ENCODE measurements at regions not wholly inside any gene's neighbourhood (a gene's known extent, or its start where the extent isn't known, plus 50 kb on each side); places are given as distances from the start of the nearest gene placed in this dataset.

- ATAC-seq: no peak
- Histone ChIP-seq H3K27me3 (no peaks in the 10 kb centered on the region), H3K36me3 (no peaks in the 10 kb centered on the region), H3K27ac (no peak overlapping the region), H3K9me3 (no peaks in the 10 kb centered on the region), H3K4me1 (no peaks in the 10 kb centered on the region), H3K4me3 (no peak overlapping the region)
- WGBS, 2 donors (ENCODE audit: low coverage in 1 of 2): 80 to 91% methylated on average over 5 of the region's 5 CpGs
- TF ChIP-seq POLR2A (IDR thresholded peaks at IDR 0.05) (no peak), CTCF (IDR thresholded peaks at IDR 0.05) (no peak), POLR2AphosphoS5 (IDR thresholded peaks at IDR 0.05) (no peak), EP300 (IDR thresholded peaks at IDR 0.05) (no peak)
Observed at GRCh38 chr11:109015283-109015682, 350.4 kb downstream of the DDX10 start.

- H3K4me3 ChIP-seq: no peak overlapping the region
- no peak for ATAC-seq
- 82 to 100% methylated on average over 1 of the region's 1 CpG for WGBS, 2 donors (ENCODE audit: low coverage in 1 of 2)
Observed at GRCh38 chr11:109016724-109017123, 351.9 kb downstream of the DDX10 start.

DNA sequence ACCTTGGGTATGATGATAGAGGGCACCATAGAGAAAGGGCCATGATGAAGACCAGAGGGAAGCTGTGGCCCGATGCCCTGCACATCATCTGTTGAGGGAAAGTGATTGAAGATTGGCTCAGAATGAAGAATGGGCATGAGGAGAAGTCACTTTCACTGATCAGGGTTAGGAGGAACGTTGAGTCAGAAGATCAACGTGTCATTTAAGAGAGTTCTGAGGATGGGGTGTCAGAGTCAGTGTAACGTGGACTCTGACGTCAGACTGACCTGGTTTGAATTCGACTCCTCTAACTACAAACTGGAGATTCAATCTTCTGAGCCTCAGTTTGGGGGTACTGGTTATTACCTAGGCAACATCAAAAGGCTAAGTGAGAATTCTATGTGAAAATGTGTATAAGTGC is 352.6 kb downstream of the DDX10 start:
- 67 to 90% methylated on average over 5 to 6 of the region's 6 CpGs for WGBS, 2 donors (ENCODE audit: low coverage in 1 of 2)
- H3K4me1 ChIP-seq: no peaks in the 10 kb centered on the region
- H3K4me3 ChIP-seq: no peak overlapping the region
- H3K27ac ChIP-seq: no peak overlapping the region
- TF ChIP-seq CTCF (IDR thresholded peaks at IDR 0.05) (no peak), POLR2AphosphoS5 (IDR thresholded peaks at IDR 0.05) (no peak), POLR2A (IDR thresholded peaks at IDR 0.05) (no peak), EP300 (IDR thresholded peaks at IDR 0.05) (no peak)
- no peaks in the 10 kb centered on the region for H3K27me3 ChIP-seq
- ATAC-seq: no peak
- no peaks in the 10 kb centered on the region for H3K9me3 ChIP-seq
- no peaks in the 10 kb centered on the region for H3K36me3 ChIP-seq

More at GRCh38 chr11:109016724-109017123, 351.9 kb downstream of the DDX10 start:
- Histone ChIP-seq H3K27ac (no peak overlapping the region), H3K9me3 (no peaks in the 10 kb centered on the region), H3K36me3 (no peaks in the 10 kb centered on the region), H3K4me1 (no peaks in the 10 kb centered on the region), H3K27me3 (no peaks in the 10 kb centered on the region)
- TF ChIP-seq CTCF (IDR thresholded peaks at IDR 0.05) (no peak), POLR2AphosphoS5 (IDR thresholded peaks at IDR 0.05) (no peak), POLR2A (IDR thresholded peaks at IDR 0.05) (no peak), EP300 (IDR thresholded peaks at IDR 0.05) (no peak)

DNA sequence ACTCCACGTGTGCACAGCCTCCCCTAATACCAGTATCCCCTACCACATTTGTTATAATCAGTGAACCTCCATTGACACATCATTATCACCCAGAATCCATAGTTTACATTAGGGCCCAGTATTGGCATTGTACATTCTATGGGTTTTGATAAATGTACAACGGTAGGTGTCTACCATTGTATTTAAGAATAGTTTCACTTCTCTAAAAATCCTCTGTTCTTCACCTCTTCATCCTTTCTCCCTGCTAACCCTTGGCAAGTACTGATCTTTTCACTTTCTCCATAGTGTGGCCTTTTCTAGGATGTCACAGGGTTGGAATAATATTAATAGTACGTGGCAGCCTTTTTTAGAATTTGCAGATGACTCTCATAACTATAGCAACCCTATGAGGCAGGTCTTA is 353.8 kb downstream of the DDX10 start:
- H3K27ac ChIP-seq: no peak overlapping the region
- H3K36me3 ChIP-seq: no peaks in the 10 kb centered on the region
- no peak for ATAC-seq
- WGBS, 2 donors (ENCODE audit: low coverage in 1 of 2): 72 to 85% methylated on average over 3 of the region's 3 CpGs
- H3K4me3 ChIP-seq: no peak overlapping the region
- no peaks in the 10 kb centered on the region for H3K9me3 ChIP-seq
- H3K4me1 ChIP-seq: no peaks in the 10 kb centered on the region
- TF ChIP-seq POLR2A (IDR thresholded peaks at IDR 0.05) (no peak), EP300 (IDR thresholded peaks at IDR 0.05) (no peak)
- no peaks in the 10 kb centered on the region for H3K27me3 ChIP-seq

- no peaks in the 10 kb centered on the region for H3K4me1 ChIP-seq
- TF ChIP-seq EP300 (IDR thresholded peaks at IDR 0.05) (no peak), CTCF (IDR thresholded peaks at IDR 0.05) (no peak), POLR2A (IDR thresholded peaks at IDR 0.05) (no peak)
- H3K4me3 ChIP-seq: no peak overlapping the region
- no peaks in the 10 kb centered on the region for H3K9me3 ChIP-seq
- H3K27ac ChIP-seq: no peak overlapping the region
- H3K27me3 ChIP-seq: no peaks in the 10 kb centered on the region
- H3K36me3 ChIP-seq: no peaks in the 10 kb centered on the region
- WGBS, 2 donors (ENCODE audit: low coverage in 1 of 2): 56 to 89% methylated on average over 2 to 3 of the region's 7 CpGs
- no peak for ATAC-seq
Observed at GRCh38 chr11:109019342-109019936, 354.6 kb downstream of the DDX10 start.

All from gastroesophageal sphincter (tissue), 4 donors.